ENCODE measurements at regions not wholly inside any gene's neighbourhood (a gene's known extent, or its start where the extent isn't known, plus 50 kb on each side); places are given as distances from the start of the nearest gene placed in this dataset.
"Not testable (repeated sequence)": the region's sequence is repeated elsewhere in the genome, so short reads cannot be mapped to it uniquely, and the experiment has no call there.

DNA sequence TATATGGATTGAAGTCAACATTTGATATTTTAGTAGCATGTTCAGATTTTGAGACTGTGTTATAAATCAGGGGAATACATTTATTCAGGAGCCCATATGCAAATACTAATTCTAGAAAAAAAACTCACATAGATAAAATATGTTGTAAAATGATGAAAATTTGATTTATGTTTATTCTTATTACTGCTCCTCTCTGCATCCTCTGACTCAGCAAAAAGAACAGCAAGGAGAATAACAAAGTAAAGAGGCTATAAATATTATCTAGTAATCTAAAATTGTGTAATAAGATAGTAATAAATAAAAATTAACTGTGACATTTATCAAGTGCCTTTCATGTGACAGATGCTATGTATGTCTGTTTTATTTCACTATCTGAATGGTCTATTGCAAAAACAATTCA lies 507.2 kb upstream of the ANO3 start:
- no peak overlapping the region for H3K27ac ChIP-seq (replicated peaks)
- no peak overlapping the region for H3K4me3 ChIP-seq (replicated peaks; ENCODE audit: insufficient read depth, low read length)
- no peak for TF ChIP-seq CTCF (IDR thresholded peaks at IDR 0.05; ENCODE audit: insufficient read depth, low read length)
- TF ChIP-seq POLR2AphosphoS5 (IDR thresholded peaks at IDR 0.05; ENCODE audit: low read depth) = no peak
- TF ChIP-seq GABPA (IDR thresholded peaks at IDR 0.05; ENCODE audit: low read depth) = no peak
- TF ChIP-seq REST (IDR thresholded peaks at IDR 0.05; ENCODE audit: insufficient replicate concordance, low read depth) = no peak
- TF ChIP-seq SPI1 (IDR thresholded peaks at IDR 0.05; ENCODE audit: borderline replicate concordance, low read depth) = no peak
- no peak for DNase-seq (ENCODE audit: low read depth in 1 of 2, low spot score in 1 of 2)
- no peaks in the 10 kb centered on the region for H3K27me3 ChIP-seq (ENCODE audit: insufficient read depth, poor library complexity, severe bottlenecking)

GRCh38 chr11:25831485-25831884 lies 500.4 kb upstream of the ANO3 start:
- DNase-seq (ENCODE audit: low read depth in 1 of 2, low spot score in 1 of 2); H3K27ac ChIP-seq (replicated peaks); H3K4me3 ChIP-seq (replicated peaks; ENCODE audit: insufficient read depth, low read length); H3K27me3 ChIP-seq (ENCODE audit: insufficient read depth, poor library complexity, severe bottlenecking): not testable (repeated sequence)

- Histone ChIP-seq H3K27me3 (ENCODE audit: insufficient read depth, poor library complexity, severe bottlenecking) (no peaks in the 10 kb centered on the region), H3K4me3 (replicated peaks; ENCODE audit: insufficient read depth, low read length) (no peak overlapping the region), H3K27ac (replicated peaks) (no peak overlapping the region)
- TF ChIP-seq GABPA (IDR thresholded peaks at IDR 0.05; ENCODE audit: low read depth) (no peak), SPI1 (IDR thresholded peaks at IDR 0.05; ENCODE audit: borderline replicate concordance, low read depth) (no peak), POLR2AphosphoS5 (IDR thresholded peaks at IDR 0.05; ENCODE audit: low read depth) (no peak), CTCF (IDR thresholded peaks at IDR 0.05; ENCODE audit: insufficient read depth, low read length) (no peak), REST (IDR thresholded peaks at IDR 0.05; ENCODE audit: insufficient replicate concordance, low read depth) (no peak)
- no peak for DNase-seq (ENCODE audit: low read depth in 1 of 2, low spot score in 1 of 2)
Observed at GRCh38 chr11:25838918-25839625, 492.9 kb upstream of the ANO3 start.

GRCh38 chr11:25844811-25845210 lies 487.1 kb upstream of the ANO3 start:
- no peak for TF ChIP-seq POLR2AphosphoS5 (IDR thresholded peaks at IDR 0.05; ENCODE audit: low read depth)
- TF ChIP-seq GABPA (IDR thresholded peaks at IDR 0.05; ENCODE audit: low read depth) = no peak
- TF ChIP-seq REST (IDR thresholded peaks at IDR 0.05; ENCODE audit: insufficient replicate concordance, low read depth) = no peak
- TF ChIP-seq CTCF (IDR thresholded peaks at IDR 0.05; ENCODE audit: insufficient read depth, low read length) = no peak
- TF ChIP-seq SPI1 (IDR thresholded peaks at IDR 0.05; ENCODE audit: borderline replicate concordance, low read depth) = no peak
- DNase-seq (ENCODE audit: low read depth in 1 of 2, low spot score in 1 of 2) = no peak
- H3K27ac ChIP-seq (replicated peaks) = no peak overlapping the region

More at GRCh38 chr11:25844811-25845210, 487.1 kb upstream of the ANO3 start:
- no peaks in the 10 kb centered on the region for H3K27me3 ChIP-seq (ENCODE audit: insufficient read depth, poor library complexity, severe bottlenecking)
- no peak overlapping the region for H3K4me3 ChIP-seq (replicated peaks; ENCODE audit: insufficient read depth, low read length)
